IMR-90 (cell line): ENCODE measurements at regions not wholly inside any gene's neighbourhood (a gene's known extent, or its start where the extent isn't known, plus 50 kb on each side); places are given as distances from the start of the nearest gene placed in this dataset.

Experiments
- ATAC-seq: fragments of 200-7000 bp; cut with Tn5 transposase; 2 replicates; pipeline ENCODE4 v1.9.1; 2020; ENCODE audit warnings: low read depth, mild to moderate bottlenecking, moderate library complexity
- BruUV-seq: library from RNA; stranded (reverse); fragments of 400-500 nt; replicated peaks from 2 replicates; lab custom pipeline; 2021; lab: Mats Ljungman, UMichigan
- CTCF ChIA-PET: fragments of 300-600 bp; formaldehyde crosslinking; extraction: SDS; loops from one replicate; lab custom pipeline; 2021; ENCODE audit warnings: antibody characterized with exemption; lab: Yijun Ruan, JAX
- POLR2A ChIA-PET: fragments of 300-600 bp; sonication (Branson Sonifier 250); formaldehyde crosslinking; loops from one replicate; lab custom pipeline; 2022; ENCODE audit warnings: antibody characterized with exemption; ENCODE audit not compliant: unreplicated experiment; lab: Charles Lee
- DNase-seq: peaks from one replicate; pipeline ENCODE4 v3.0.0; 2013
- H2AFZ ChIP-seq: replicated peaks from 2 replicates; pipeline ENCODE3; 2013; ENCODE audit warnings: low read length, mild to moderate bottlenecking; ENCODE audit not compliant: poor library complexity
- H2AK5ac ChIP-seq: 2 replicates; pipeline ENCODE4 v1.6.1; 2013; ENCODE audit warnings: low read depth, low read length, inconsistent platforms
- H2AK9ac ChIP-seq: replicated peaks from 2 replicates; pipeline ENCODE3; 2013; ENCODE audit warnings: mild to moderate bottlenecking, low read depth, low read length, moderate library complexity; ENCODE audit not compliant: poor library complexity
- H2BK120ac ChIP-seq: 2 replicates; pipeline ENCODE4 v1.6.1; 2013; ENCODE audit warnings: low read depth, low read length, inconsistent platforms
- H2BK15ac ChIP-seq: 3 replicates; pipeline ENCODE4 v1.6.1; 2013; ENCODE audit warnings: low read depth, low read length, inconsistent platforms
- H2BK20ac ChIP-seq: 2 replicates; pipeline ENCODE4 v1.6.1; 2013; ENCODE audit warnings: low read depth, mild to moderate bottlenecking, inconsistent platforms, low read length, moderate library complexity
- H2BK5ac ChIP-seq: 2 replicates; pipeline ENCODE4 v1.6.1; 2013; ENCODE audit warnings: mild to moderate bottlenecking, low read depth, low read length, inconsistent platforms; ENCODE audit not compliant: poor library complexity, severe bottlenecking
- H3K14ac ChIP-seq: replicated peaks from 2 replicates; pipeline ENCODE4 v1.6.1; 2013; ENCODE audit warnings: low read depth, low read length, inconsistent platforms
- H3K18ac ChIP-seq: 2 replicates; pipeline ENCODE4 v1.6.1; 2013; ENCODE audit warnings: low read depth, low read length, control low read depth
- H3K23ac ChIP-seq: 2 replicates; pipeline ENCODE4 v1.6.1; 2013; ENCODE audit warnings: low read depth, low read length, inconsistent platforms
- H3K27ac ChIP-seq: 2 replicates; pipeline ENCODE4 v1.5.1; 2013; ENCODE audit warnings: mild to moderate bottlenecking, control low read depth, low read length; ENCODE audit not compliant: insufficient read depth
- H3K27me3 ChIP-seq: 2 replicates; pipeline ENCODE4 v1.6.1; 2013; ENCODE audit warnings: low read length; ENCODE audit not compliant: control insufficient read depth, insufficient read depth
- H3K36me3 ChIP-seq: 2 replicates; pipeline ENCODE4 v1.6.1; 2013; ENCODE audit warnings: low read length, mixed read lengths; ENCODE audit not compliant: control insufficient read depth, insufficient read depth
- H3K4ac ChIP-seq: 2 replicates; pipeline ENCODE4 v1.6.1; 2013; ENCODE audit warnings: low read depth, low read length, inconsistent platforms
- H3K4me1 ChIP-seq: 2 replicates; pipeline ENCODE4 v1.6.1; 2013; ENCODE audit warnings: low read length, mixed read lengths; ENCODE audit not compliant: control insufficient read depth, insufficient read depth
- H3K4me2 ChIP-seq: 2 replicates; pipeline ENCODE4 v1.6.1; 2013; ENCODE audit warnings: low read depth, mild to moderate bottlenecking, control low read depth, low read length, moderate library complexity
- H3K4me3 ChIP-seq: 2 replicates; pipeline ENCODE4 v1.5.1; 2013; ENCODE audit warnings: low read depth, mild to moderate bottlenecking, control low read depth, low read length, moderate library complexity; ENCODE audit not compliant: insufficient read depth
- H3K56ac ChIP-seq: 2 replicates; pipeline ENCODE4 v1.6.1; 2013; ENCODE audit warnings: low read length, inconsistent platforms; ENCODE audit not compliant: insufficient read depth; ENCODE audit errors: extremely low read depth
- H3K79me1 ChIP-seq, 2 experiments: 2 replicates each; pipeline ENCODE4 v1.6.1; 2013; ENCODE audit warnings: low read length in 2 of 2, inconsistent platforms in 1 of 2, low read depth in 1 of 2
- H3K9ac ChIP-seq: 2 replicates; pipeline ENCODE4 v1.6.1; 2013; ENCODE audit warnings: low read depth, low read length, control low read depth
- H3K9me1 ChIP-seq: 2 replicates; pipeline ENCODE4 v1.6.1; 2013; ENCODE audit warnings: low read length, inconsistent platforms; ENCODE audit not compliant: insufficient read depth
- H3K9me3 ChIP-seq: 2 replicates; pipeline ENCODE4 v1.6.1; 2013; ENCODE audit warnings: low read length; ENCODE audit not compliant: control insufficient read depth, insufficient read depth
- H4K20me1 ChIP-seq: 2 replicates; pipeline ENCODE4 v1.6.1; 2013; ENCODE audit warnings: low read length, inconsistent platforms; ENCODE audit not compliant: insufficient read depth
- H4K5ac ChIP-seq: 2 replicates; pipeline ENCODE4 v1.6.1; 2013; ENCODE audit warnings: mild to moderate bottlenecking, low read depth, low read length, control low read depth
- H4K8ac ChIP-seq, 2 experiments: 2 replicates each; pipeline ENCODE4 v1.6.1; 2013; ENCODE audit warnings: low read depth in 2 of 2, low read length in 2 of 2, control low read depth in 1 of 2, inconsistent platforms in 1 of 2
- H4K91ac ChIP-seq: 2 replicates; pipeline ENCODE4 v1.6.1; 2013; ENCODE audit warnings: low read depth, low read length, inconsistent platforms; ENCODE audit not compliant: insufficient read depth
- CEBPB ChIP-seq: IDR thresholded peaks from 2 replicates; pipeline ENCODE4 v1.6.1; 2012; ENCODE audit warnings: low read depth, low read length, improper control_type of control experiment
- CHD1 ChIP-seq: IDR thresholded peaks from 2 replicates; pipeline ENCODE4 v1.6.1; 2012; ENCODE audit warnings: low read depth, low read length, improper control_type of control experiment
- ELK1 ChIP-seq: fragments of 150-350 bp; IDR thresholded peaks from 2 replicates; pipeline ENCODE4 v1.6.1; 2016; ENCODE audit warnings: low read depth, mild to moderate bottlenecking, low read length, moderate library complexity, borderline replicate concordance
- RAD21 ChIP-seq: IDR thresholded peaks from 2 replicates; pipeline ENCODE4 v1.6.1; 2012; ENCODE audit warnings: low read length, improper control_type of control experiment
- WGBS, 2 experiments: methylation state at CpG; one replicate each; pipeline versions ENCODE4 v1.1.5 to v1.1.7; 2013; ENCODE audit warnings: missing lambda C conversion rate in 2 of 2; ENCODE audit not compliant: insufficient read length in 1 of 2; ENCODE audit errors: extremely low coverage in 2 of 2; 5-methylcytosine and 5-hydroxymethylcytosine counted together
- dilution Hi-C: fragments of 300-500 bp; cut with HindIII; formaldehyde crosslinking; loops from one replicate; pipeline ENCODE4 v1.14.3; 2018; ENCODE audit warnings: low sequenced_read_pairs; ENCODE audit not compliant: unreplicated experiment
- in situ Hi-C: fragments of 300-500 bp; cut with MboI; formaldehyde crosslinking; loops from 3 replicates; pipeline ENCODE4 v1.14.3; 2019; ENCODE audit warnings: low sequenced_read_pairs, inconsistent platforms, mixed read lengths
- intact Hi-C: fragments of 100-400 bp; cut with micrococcal nuclease; formaldehyde crosslinking; loops from 2 replicates; pipeline ENCODE4 v1.10.0; 2022

GRCh38 chr11:107196732-107197131 lies 178.5 kb upstream of the GUCY1A2 start:
- H2BK20ac ChIP-seq: no peak overlapping the region
- H3K9me1 ChIP-seq: no peaks in the 10 kb centered on the region
- H3K56ac ChIP-seq: no peak overlapping the region
- TF ChIP-seq RAD21: no peak
- no peak for TF ChIP-seq ELK1
- no peak for TF ChIP-seq CHD1
- TF ChIP-seq CEBPB: no peak
- no peak overlapping the region for H2AFZ ChIP-seq
- no peak overlapping the region for H4K91ac ChIP-seq
- no peak overlapping the region for H2AK5ac ChIP-seq
- intact Hi-C loops (no loop called here), in situ Hi-C loops (no loop called here), dilution Hi-C loops (no loop called here)
- H3K23ac ChIP-seq: no peak overlapping the region
- no peak overlapping the region for H4K8ac ChIP-seq
- ChIA-PET POLR2A (no interaction called here), CTCF (no interaction called here)
- H3K18ac ChIP-seq: no peak overlapping the region
- no peak overlapping the region for H3K4me3 ChIP-seq
- no peak overlapping the region for H2BK15ac ChIP-seq
- no peak overlapping the region for H2AK9ac ChIP-seq
- no peaks in the 10 kb centered on the region for H3K27me3 ChIP-seq
- H3K14ac ChIP-seq: no peak overlapping the region
- no peak overlapping the region for H3K4me2 ChIP-seq
- no peaks in the 10 kb centered on the region for H3K79me1 ChIP-seq
- H2BK120ac ChIP-seq: no peak overlapping the region
- H4K20me1 ChIP-seq: no peaks in the 10 kb centered on the region
- H3K27ac ChIP-seq: no peak overlapping the region
- H3K4me1 ChIP-seq: no peaks in the 10 kb centered on the region
- H3K4ac ChIP-seq: no peak overlapping the region
- H3K9me3 ChIP-seq: peaks cover 4% of the 10 kb centered on the region; the same call in 1 of the 2 replicates
- no CpG with 5 or more reads among the region's 1 CpG for WGBS, 2 experiments
- no peak overlapping the region for H3K9ac ChIP-seq
- no TSS peak for BruUV-seq
- no peak overlapping the region for H2BK5ac ChIP-seq
- no peak for DNase-seq
- no peak overlapping the region for H4K5ac ChIP-seq
- no peaks in the 10 kb centered on the region for H3K36me3 ChIP-seq
- ATAC-seq: no peak
